ENCODE measurements at regions not wholly inside any gene's neighbourhood (a gene's known extent, or its start where the extent isn't known, plus 50 kb on each side); places are given as distances from the start of the nearest gene placed in this dataset.

GRCh38 chr3:153702106-153702505 lies 419.1 kb upstream of the ARHGEF26 start:
- DNase-seq (ENCODE audit: low read depth in 1 of 2, low spot score in 1 of 2) (no peak), ATAC-seq (no peak), FAIRE-seq (no peak)
- ChIA-PET CTCF (no interaction called here), POLR2A (no interaction called here)
- TF ChIP-seq MYC (IDR thresholded peaks at IDR 0.05; ENCODE audit: borderline replicate concordance, low read length) (no peak), POLR2A (IDR thresholded peaks at IDR 0.05; ENCODE audit: low read length) (no peak), RFX5 (IDR thresholded peaks at IDR 0.05) (no peak), JUN (IDR thresholded peaks at IDR 0.05) (no peak)
- Histone ChIP-seq H3K4me2 (no peak overlapping the region), H3K4me3 (no peak overlapping the region), H3K4me1 (no peaks in the 10 kb centered on the region), H3K9me3 (no peaks in the 10 kb centered on the region), H3K27ac (no peak overlapping the region)

GRCh38 chr3:153704115-153704514 lies 417.1 kb upstream of the ARHGEF26 start:
- Histone ChIP-seq H3K9me3 (no peaks in the 10 kb centered on the region), H3K4me3 (no peak overlapping the region), H3K4me2 (no peak overlapping the region), H3K27ac (no peak overlapping the region), H3K4me1 (no peaks in the 10 kb centered on the region)
- FAIRE-seq = no peak
- DNase-seq (ENCODE audit: low read depth in 1 of 2, low spot score in 1 of 2) = no peak
- 50% methylated on average over 1 of the region's 1 CpG for WGBS (ENCODE audit: missing lambda C conversion rate)
- CTCF ChIA-PET = interaction anchor here (0.6 kb wide), 1 partner anchor 535 kb away, joined by 5 read pairs; no protein-coding TSS in a partner anchor
- POLR2A ChIA-PET = no interaction called here
- ATAC-seq = no peak
- TF ChIP-seq RAD21 (conservative IDR thresholded peaks at IDR 0.05 in 1 of 2, IDR thresholded peaks at IDR 0.05 in 1 of 2) (no peak), HOXB13 (CRISPR knock-in tag; IDR thresholded peaks at IDR 0.05; ENCODE audit: low read depth) (no peak), RCOR1 (IDR thresholded peaks at IDR 0.05; ENCODE audit: low read depth, low read length) (no peak), ATOH8 (CRISPR knock-in tag; IDR thresholded peaks at IDR 0.05; ENCODE audit: low read depth) (no peak), KDM1A (IDR thresholded peaks at IDR 0.05; ENCODE audit: low read depth) (no peak), ZC3H11A (IDR thresholded peaks at IDR 0.05) (no peak)
- TF ChIP-seq, protein P1, sequence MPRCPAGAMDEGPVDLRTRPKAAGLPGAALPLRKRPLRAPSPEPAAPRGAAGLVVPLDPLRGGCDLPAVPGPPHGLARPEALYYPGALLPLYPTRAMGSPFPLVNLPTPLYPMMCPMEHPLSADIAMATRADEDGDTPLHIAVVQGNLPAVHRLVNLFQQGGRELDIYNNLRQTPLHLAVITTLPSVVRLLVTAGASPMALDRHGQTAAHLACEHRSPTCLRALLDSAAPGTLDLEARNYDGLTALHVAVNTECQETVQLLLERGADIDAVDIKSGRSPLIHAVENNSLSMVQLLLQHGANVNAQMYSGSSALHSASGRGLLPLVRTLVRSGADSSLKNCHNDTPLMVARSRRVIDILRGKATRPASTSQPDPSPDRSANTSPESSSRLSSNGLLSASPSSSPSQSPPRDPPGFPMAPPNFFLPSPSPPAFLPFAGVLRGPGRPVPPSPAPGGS (IDR thresholded peaks at IDR 0.05) = no peak

- ChIA-PET POLR2A (no interaction called here), CTCF (no interaction called here)
- DNase-seq (ENCODE audit: low read depth in 1 of 2, low spot score in 1 of 2) (no peak), FAIRE-seq (no peak), ATAC-seq (no peak)
- Histone ChIP-seq H3K4me3 (no peak overlapping the region), H3K4me1 (no peaks in the 10 kb centered on the region), H3K9me3 (no peaks in the 10 kb centered on the region), H3K27ac (no peak overlapping the region), H3K4me2 (no peak overlapping the region)
- no peak for TF ChIP-seq NFE2L2 (conservative IDR thresholded peaks at IDR 0.05; ENCODE audit: low read length)
- no peak for TF ChIP-seq ZC3H11A (IDR thresholded peaks at IDR 0.05)
- TF ChIP-seq HOXB5 (CRISPR knock-in tag; IDR thresholded peaks at IDR 0.05) = no peak
- TF ChIP-seq ELK1 (IDR thresholded peaks at IDR 0.05; ENCODE audit: low read depth, low read length) = no peak
- TF ChIP-seq, protein P1 (IDR thresholded peaks at IDR 0.05) = no peak
- no peak for TF ChIP-seq REST (IDR thresholded peaks at IDR 0.05)
- WGBS (ENCODE audit: missing lambda C conversion rate) = 33% methylated on average over 1 of the region's 1 CpG
These were observed 414.5 kb upstream of the ARHGEF26 start for GRCh38 chr3:153706706-153707105.

All from A549 (cell line).